Endometrium (tissue), 2 donors: ENCODE measurements at regions not wholly inside any gene's neighbourhood (a gene's known extent, or its start where the extent isn't known, plus 50 kb on each side); places are given as distances from the start of the nearest gene placed in this dataset.

Experiments used
- FAIRE-seq: peaks from 2 replicates; lab custom pipeline; 2012; peaks lifted over from hg19 to GRCh38; lab: Jason Lieb, UNC
- donor health status: control.
- donor health status: control.

GRCh38 chr2:207289295-207290018, 123.7 kb upstream of the KLF7 start:
- FAIRE-seq = no peak

DNA sequence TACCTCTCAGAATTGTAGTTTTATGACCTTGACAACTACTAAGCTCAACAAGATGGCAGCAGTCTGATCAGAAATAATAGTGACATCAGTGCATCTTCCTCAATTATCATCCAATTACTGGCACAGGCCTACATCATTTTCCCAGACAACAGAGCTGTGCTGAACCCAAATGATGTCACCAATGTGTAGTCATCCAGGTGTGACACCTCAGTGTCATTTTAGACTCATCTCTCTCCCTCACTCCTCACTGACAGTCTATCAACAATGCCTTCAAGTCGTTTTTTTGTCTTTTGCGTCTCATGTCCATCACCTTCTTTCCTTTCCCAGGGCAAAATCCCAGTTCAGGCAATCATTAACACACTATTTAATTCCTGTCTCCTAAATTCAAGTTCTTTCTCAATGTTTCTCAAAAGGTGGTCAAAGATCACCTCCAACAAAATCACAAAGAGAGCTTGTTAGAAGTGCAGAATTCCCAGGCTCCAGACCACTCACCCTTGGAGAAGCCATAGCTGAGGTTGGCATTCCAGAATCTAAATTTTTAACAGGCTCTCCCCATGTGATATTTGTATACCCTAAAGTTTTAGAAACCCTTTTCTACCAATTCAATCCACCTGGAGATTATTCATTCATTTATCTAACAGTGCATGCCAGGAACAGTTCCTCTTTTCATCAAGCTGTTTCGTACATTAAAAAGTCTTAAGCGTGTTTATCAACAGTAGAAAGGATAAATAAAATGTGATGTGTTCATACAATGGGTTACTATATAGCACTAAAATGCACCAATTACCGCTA, 125.3 kb upstream of the KLF7 start:
- no peak for FAIRE-seq

DNA sequence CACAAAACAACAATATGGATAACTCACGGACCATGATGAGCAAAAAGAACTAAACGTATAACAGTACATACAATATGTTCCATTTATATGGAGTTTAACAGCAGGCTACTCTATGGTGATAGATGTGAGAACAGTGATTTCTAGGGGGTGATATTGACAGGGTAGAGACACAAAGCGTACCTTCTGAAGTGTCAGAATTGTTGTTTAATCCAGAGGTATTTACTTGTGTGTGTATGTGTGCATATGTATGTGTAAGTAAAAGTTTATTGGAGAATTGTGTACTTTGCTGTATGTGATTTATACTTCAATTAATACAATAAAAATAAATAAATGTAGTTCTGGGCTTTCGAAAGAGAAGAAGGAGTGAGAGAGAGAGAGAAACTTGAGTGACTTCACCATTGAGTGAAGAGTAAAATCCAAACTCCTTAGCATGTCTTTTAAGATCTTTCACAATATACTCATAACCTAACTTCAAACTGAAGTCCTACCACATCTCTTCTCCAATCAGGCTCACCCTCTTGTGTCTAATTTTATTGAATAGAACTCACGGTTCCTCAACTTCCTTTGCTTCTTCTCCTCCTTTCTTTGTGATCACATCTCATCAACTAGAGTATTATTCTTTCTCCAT, 126.0 kb upstream of the KLF7 start:
- no peak for FAIRE-seq

DNA sequence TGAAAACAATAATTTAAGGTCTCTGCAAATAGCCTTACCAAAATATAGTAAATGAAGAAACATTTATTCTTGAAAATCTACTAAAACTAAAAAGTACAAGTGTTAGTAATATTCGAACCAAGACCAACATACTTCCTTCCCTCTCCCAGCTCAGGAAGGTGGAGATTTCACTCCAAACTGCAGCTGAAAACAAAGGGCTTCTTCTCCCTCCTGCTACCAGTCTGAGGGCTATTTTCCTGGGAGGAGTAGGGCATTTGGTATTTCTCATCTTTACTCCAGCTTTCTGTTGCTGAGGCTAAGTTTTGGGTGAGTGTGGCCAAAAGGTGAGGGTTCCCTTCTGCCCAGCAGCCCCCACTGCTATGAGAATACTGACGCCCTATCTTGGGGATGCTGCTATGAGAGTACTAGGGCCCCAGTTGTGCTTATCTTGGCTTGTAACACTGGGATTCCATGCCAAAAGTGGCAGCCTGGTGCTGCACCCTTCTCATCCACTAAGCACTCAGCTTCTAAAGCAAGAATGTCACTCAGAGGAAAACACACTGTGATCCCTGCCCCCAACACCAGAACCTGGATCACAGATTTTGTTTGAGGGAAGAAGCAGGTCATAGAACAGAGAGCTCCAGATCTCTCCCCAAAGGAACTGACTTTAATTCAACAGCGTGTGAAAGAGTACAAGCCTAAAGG, 130.7 kb upstream of the KLF7 start:
- FAIRE-seq = no peak

- FAIRE-seq = no peak
Measured at GRCh38 chr2:207300817-207301216, 135.1 kb upstream of the KLF7 start.

DNA sequence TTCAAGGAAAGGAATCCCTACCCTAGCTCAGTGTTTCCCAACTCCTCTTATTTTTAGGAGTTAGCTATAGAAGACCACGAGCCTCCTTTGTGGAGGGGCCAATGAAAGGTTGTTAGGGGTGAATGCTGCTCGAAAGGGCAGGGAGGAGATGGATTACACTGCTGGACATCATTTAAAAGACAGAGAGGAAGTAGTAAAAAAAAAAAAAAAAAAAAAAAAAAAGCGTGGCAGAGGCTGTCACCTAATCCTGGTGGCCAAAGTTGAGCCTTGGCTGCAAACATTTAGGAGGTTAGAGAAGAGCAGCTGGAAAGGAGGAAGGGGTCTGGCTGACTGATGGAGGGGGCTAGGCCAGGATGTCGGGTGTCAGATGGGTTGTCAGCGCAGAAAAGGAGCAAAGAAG, 139.0 kb upstream of the KLF7 start:
- FAIRE-seq = no peak

GRCh38 chr2:207308519-207309224, 142.9 kb upstream of the KLF7 start:
- FAIRE-seq = no peak

GRCh38 chr2:207311316-207312005, 145.7 kb upstream of the KLF7 start:
- no peak for FAIRE-seq

GRCh38 chr2:207312006-207312356, 146.2 kb upstream of the KLF7 start:
- no peak for FAIRE-seq

DNA sequence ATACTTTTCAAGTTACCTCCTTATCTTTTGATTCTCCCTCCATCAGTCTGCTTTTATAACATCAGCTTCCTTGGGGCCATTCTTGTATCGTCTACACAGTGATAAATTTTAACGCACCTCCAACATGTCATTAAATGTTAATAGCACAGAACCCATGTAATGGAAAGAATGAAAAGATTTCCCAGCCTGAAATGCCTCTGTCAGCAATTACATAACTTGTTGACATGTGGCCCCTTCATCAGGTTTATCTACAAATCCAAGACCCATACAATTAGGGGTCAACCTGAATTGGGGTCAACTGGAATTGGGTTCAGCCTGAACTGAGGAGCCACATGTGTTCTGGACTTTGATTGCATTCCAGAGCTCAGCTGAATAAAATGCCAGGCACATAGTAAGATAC, 148.2 kb upstream of the KLF7 start:
- FAIRE-seq = no peak

DNA sequence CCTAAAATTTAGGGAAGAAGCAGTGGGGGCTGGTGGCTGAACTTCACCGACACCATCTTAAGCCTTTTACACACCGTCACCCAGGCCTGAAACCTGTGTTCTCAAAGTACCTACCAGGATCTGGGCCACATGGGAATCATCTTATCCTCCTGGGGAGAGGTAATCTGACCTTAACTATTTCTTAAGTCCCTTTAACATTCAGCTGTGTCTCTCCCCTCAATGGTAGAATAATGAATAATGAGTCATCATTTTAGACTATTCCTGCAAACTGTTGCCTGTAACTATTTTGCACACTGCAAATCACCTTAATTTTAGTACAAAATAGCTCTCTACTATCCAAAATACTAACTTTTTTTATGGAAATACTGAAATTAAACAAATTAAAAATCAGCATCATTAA, 149.4 kb upstream of the KLF7 start:
- FAIRE-seq = no peak

DNA sequence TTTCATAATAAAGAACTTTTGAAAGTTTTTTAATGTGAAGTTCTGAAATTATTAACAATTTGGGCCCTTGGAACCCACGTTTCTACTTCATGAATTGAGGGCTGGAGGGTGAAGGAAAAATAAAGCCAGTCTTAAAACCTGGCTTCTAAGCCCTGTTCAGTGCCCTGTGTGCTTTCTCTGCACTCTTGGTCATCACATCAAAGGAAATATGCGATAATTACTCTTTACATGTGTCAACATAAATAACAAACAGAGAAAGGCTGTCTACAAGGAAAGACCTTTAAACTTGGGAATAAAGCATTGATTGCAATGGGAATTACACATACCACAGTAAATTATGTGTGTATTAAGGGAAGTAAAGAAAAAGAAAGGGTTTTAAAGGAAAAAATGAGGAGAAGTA, 150.7 kb upstream of the KLF7 start:
- FAIRE-seq = no peak

GRCh38 chr2:207316906-207317305, 151.2 kb upstream of the KLF7 start:
- no peak for FAIRE-seq

DNA sequence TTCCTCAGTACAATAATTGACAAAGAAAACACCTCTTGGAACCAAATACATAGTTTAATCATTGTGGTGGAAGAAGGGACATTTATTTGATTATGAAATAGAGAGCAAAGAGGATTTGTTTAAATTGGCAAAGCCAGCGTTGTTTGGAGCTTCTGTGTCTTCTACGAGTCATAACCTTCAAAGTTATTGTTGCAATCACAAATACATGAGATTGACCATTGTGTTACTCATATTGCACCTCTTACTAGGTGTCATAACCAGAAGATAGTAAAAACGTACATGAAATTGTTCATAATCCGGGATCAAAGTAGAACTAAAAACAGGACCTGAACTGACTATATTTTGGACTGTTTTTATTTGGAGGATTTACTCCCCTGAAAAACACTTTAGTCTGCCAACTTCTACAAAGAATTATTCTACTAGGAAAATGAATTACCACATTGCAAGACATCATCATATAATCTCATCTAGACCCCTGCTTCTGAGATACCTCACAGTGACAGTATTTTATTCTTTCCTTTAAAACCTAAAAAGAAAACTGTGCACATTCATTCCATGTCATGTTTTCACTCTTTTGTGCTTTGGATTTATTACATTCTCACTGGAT, 151.7 kb upstream of the KLF7 start:
- FAIRE-seq = no peak

DNA sequence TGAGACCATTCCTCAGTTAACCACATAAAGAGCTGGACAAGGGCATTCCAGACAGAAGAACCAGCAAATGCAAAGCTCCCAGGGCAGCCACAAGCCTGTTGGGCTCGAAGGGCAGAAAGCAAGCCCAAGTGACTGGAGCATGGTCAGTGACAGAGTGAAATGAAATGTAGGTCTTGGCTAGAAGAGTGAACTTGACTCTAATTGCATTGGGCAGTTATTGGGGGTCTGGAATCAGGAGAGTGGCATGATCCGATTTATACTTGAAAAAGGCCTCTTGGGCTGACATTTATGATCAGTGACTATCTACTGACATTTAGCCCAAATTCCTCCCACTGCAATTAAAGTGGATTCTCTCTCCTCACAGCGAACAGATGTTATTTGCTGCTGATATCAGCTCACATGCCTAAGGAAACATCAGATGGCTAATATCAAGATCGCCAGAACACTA, 152.5 kb upstream of the KLF7 start:
- FAIRE-seq = no peak

DNA sequence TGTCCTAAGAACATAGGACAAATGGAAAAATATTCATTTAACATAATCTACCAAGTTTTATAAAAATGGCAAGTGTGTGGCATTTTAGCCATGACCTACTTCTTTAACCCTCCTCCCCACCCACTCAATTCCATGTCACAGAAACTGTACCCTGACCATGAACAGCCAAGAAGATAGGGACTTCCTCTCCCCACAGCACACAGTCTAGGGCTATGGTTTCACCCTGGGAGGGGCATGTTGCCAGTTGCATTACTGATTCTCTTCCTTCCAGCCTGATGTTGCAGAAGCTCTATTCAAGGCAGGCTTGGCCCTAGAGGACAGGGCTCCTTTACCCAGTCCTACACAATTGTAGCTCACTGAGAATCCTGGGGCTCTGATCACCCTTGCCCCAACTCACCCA, 153.6 kb upstream of the KLF7 start:
- no peak for FAIRE-seq

DNA sequence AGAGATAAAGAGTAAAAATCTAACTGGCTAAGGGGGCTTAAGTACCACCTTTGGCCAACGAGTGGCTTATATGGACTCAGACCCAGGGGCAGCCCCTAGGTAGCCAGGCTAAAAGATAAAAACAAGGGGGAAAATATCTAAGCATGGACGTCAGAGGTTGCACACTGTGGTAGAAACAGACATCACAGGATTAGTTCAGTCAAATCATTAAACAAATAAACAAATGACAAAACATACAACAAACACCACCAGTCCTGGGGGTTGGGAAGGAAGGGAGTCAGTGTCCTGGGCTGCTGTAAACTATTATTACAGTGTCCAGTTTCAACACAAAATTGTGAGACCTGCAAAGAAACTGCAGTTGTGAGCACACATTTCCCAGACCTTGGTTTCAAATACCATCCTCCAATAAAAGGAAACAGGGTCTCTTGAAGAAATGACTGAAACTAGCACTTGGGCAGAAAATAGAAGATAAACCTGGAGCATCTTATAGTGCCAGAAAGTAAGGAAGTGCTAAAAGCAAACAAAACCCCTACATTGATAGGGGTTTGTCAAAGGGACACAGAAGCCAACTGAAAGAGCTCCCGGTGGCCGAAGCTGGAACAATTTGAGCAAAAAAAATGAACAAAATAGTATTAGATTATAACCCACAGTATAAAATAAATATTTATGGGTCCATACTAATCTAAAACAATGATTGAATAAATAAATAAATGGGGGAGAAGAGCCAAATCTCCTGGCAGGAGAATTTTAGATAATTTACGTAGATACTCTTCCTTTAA, 154.8 kb upstream of the KLF7 start:
- no peak for FAIRE-seq

- no peak for FAIRE-seq
Measured at GRCh38 chr2:207321514-207321913, 155.8 kb upstream of the KLF7 start.

GRCh38 chr2:207324001-207324400, 158.3 kb upstream of the KLF7 start:
- FAIRE-seq = no peak

GRCh38 chr2:207327513-207327912, 161.8 kb upstream of the KLF7 start:
- no peak for FAIRE-seq
